Retinal pigment epithelial cell (primary cell): ENCODE measurements at regions not wholly inside any gene's neighbourhood (a gene's known extent, or its start where the extent isn't known, plus 50 kb on each side); places are given as distances from the start of the nearest gene placed in this dataset.
"Not testable (repeated sequence)": the region's sequence is repeated elsewhere in the genome, so short reads cannot be mapped to it uniquely, and the experiment has no call there.

ENCODE experiments used
- DNase-seq: peaks from one replicate; pipeline ENCODE4 v3.0.0-alpha.2; 2010; ENCODE audit warnings: low read depth
- H3K4me3 ChIP-seq: 2 replicates; pipeline ENCODE4 v1.5.1; 2011; ENCODE audit warnings: mild to moderate bottlenecking, low read length, control low read depth, moderate library complexity
- TF ChIP-seq, protein P1 (sequence below): conservative IDR thresholded peaks from 2 replicates; pipeline ENCODE4 v1.5.1; 2011; ENCODE audit warnings: low read depth, low read length, control low read depth, inconsistent platforms

DNA sequence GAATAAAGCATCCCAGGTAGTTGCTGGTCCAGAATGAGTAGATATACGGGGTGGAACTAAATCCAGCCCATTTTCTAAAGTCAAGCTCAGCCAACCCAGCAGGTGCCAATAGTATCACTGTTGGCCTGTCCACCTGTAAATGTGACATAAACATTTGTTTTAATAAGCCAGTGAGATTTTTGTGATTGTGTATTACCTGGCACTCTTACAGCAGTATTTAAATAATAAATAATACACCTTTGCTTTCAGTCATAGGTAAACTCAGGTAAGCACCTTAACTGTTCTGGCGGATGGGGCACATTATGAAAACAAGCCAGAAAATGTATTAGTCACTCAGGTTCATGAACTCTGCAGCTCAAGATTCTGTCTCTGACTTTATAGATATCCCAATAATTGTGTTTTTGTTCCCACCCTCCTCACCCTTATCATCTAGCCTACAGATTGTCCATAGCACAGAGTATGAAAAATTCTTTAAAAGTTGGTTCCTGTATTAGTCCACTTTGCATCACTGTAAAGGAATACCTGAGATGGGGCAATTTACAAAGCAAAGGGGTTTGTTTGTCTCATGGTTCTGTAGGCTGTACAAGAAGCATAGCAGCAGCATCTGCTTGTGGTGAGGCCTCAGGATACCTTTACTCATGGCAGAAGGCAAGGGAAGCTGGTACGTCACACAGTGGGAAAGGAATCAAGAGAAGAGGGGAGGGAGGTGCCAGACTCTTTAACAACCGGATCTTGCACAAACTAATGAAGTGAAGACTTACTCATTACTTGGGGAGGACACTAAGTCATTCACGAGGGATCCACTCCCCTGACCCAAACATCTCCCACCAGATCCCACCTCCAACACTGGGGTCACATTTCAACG is 73.0 kb upstream of the CYRIA start:
- TF ChIP-seq, protein P1, sequence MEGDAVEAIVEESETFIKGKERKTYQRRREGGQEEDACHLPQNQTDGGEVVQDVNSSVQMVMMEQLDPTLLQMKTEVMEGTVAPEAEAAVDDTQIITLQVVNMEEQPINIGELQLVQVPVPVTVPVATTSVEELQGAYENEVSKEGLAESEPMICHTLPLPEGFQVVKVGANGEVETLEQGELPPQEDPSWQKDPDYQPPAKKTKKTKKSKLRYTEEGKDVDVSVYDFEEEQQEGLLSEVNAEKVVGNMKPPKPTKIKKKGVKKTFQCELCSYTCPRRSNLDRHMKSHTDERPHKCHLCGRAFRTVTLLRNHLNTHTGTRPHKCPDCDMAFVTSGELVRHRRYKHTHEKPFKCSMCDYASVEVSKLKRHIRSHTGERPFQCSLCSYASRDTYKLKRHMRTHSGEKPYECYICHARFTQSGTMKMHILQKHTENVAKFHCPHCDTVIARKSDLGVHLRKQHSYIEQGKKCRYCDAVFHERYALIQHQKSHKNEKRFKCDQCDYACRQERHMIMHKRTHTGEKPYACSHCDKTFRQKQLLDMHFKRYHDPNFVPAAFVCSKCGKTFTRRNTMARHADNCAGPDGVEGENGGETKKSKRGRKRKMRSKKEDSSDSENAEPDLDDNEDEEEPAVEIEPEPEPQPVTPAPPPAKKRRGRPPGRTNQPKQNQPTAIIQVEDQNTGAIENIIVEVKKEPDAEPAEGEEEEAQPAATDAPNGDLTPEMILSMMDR = no peak
- H3K4me3 ChIP-seq = no peak overlapping the region
- DNase-seq = no peak

DNA sequence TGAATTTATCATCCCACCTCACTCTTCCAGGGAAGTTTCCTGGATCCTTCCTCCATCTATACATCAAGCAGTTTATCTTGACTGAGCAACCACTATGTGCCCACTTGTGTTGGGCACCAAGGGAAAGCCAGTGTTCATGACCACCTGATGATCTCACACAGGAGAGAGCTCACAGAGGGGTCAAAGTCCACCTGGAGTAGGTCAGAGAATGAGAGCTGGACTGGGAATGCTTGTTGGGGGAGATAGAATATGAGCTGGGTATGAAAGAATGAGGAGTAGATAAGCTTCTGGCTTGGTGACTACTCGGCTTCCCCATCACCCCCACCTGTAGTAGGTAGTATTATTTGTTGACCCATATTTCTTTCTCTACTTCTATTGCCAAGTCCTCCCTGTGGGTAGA is 72.2 kb upstream of the CYRIA start:
- DNase-seq = no peak
- TF ChIP-seq, protein P1 = no peak
- no peak overlapping the region for H3K4me3 ChIP-seq

DNA sequence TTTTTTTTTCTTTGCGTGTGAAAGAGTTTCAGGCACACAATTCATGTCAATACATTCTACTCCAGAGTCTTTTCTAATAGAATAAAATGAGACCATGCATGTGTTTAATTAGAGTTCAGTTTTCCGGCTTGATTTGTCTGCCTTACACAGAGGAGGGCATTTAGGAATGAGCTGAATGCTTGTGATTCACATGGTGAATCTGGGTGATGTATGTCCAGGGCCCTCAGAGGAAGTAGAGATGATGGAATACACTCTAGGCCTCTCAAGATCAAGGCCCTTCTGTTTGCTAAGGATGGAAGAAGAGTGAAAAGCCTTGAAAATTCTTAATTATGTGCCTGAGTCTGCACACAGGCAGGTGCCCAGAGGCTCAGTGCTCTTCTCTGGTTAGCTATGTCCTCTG is 71.0 kb upstream of the CYRIA start:
- no peak for DNase-seq
- TF ChIP-seq, protein P1 = no peak
- H3K4me3 ChIP-seq = no peak overlapping the region

DNA sequence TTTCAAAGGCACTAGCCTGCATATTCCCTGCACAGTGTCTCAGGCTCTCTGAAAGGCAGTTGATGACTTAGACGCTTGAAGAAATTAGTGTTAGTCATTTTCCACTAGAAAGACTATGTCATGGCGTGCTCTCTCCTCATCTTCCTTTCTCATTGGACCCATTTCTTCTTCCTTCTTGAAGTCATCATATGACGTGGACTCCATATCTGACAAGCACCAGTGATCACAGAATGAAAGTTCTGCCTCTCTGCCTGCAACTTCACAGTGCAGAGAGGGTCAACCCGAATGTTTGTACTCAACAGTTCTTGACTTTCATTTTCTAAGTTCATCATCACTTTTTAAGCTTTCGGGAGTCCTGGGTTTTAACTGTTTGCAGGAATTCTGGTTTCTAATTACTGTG is 63.7 kb upstream of the CYRIA start:
- DNase-seq = no peak
- no peak overlapping the region for H3K4me3 ChIP-seq
- TF ChIP-seq, protein P1 = no peak

DNA sequence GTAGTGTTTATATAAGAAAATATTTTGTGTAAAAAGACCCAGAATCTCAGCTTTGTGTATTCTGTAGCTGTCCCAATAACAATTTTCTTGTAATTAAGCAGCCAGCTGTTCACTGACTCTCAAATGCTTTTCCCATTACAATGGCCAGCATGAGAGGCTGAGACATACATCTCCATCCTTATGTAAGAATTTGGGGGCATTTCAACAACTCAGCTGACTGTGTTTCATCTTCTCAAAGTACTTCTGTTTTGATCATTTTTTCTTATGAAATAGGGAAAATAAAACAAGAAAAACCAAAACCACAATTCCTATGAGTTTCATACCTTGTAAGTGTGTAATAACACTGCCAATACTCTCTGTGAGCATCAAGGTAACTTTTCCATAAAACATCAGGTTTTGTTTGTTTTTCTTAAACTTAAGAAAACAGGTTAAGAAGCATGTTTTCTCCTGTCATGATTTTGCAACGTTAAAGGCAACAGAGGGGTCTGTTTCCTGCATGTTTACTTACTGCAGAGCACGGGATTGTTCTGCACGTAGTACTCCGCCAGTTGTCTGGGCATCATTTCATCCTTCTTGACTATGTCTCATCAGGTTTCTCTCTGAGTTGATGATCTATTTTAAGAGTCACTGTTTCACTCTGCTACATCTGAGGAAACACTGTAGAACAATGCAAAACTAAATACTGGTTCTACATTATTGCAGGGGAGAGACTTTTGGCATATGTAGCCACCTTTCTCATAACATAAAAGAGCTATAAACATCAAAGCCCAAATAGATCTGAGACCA is 62.9 kb upstream of the CYRIA start:
- no peak overlapping the region for H3K4me3 ChIP-seq
- TF ChIP-seq, protein P1 = no peak
- no peak for DNase-seq

DNA sequence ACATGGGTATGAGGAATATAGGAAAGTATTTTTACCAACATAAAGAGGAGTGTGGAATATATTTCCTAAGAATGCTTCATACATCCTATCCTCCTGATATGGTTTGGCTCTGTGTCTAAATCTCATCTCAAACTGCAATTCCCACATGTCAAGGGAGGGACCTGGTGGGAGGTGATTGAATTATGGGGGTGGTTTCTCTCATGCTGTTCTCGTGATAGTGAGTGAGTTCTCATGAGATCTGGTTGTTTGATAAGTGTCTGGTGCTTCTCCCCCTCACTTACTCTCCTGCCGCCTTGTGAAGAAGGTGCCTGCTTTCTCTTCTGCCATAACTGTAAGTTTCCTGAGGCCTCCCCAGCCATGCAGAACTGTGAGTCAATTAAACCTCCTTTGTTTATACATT is 62.2 kb upstream of the CYRIA start:
- H3K4me3 ChIP-seq, DNase-seq: not testable (repeated sequence)

DNA sequence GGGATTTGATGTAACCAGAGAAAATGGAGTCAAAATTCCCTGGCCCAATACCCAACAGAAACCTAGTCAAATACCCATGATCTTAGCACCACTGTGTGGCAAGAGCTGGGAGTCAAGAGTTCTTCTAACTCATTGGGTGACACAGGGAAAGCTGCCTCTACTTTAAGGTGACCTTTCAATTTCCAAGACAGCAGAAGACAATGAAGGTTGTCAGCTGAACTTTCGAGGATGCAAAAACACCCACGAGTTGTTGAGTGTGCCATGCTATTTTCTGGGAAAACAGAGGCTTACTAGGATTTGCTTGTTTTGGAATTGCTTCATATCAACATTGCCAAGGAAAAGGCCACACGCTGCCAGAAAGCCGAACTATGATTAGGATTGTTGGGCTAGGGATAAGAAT is 61.6 kb upstream of the CYRIA start:
- DNase-seq = no peak
- no peak overlapping the region for H3K4me3 ChIP-seq
- TF ChIP-seq, protein P1 = peak; percentile 15
